ENCODE measurements at regions not wholly inside any gene's neighbourhood (a gene's known extent, or its start where the extent isn't known, plus 50 kb on each side); places are given as distances from the start of the nearest gene placed in this dataset.

DNA sequence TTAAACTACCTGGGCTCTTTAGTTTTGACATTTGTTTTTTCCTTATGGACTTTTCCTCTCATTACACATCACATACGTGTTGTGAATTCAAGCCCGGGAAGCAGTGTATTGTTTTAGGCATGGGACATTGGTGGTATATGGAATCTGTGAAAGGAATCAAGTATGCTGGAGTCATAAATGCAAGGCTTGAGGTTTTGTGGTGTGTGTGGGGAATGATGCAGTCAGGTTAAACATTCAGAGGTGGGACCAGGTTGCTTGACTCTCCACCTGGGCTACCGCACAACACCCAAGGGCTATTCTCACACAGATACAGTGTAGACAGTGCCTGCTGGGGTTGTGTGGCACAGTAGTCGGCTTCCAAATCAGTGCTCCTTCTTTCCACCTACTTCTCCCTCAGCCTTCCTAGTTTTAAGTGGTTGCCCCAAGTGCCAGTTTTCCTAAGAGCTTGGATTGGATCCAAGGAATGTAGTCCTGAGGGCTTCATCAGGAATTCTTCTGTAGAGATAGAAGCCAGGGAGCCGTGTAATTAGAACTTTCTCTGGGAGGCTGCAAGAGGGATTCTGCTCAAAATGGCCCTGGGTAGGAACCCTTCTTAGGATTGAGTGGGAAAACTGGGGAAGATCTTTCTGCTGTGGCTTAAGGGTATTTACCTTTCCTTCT lies 243.7 kb downstream of the C12orf75 start:
- no peak for DNase-seq (ENCODE audit: low read depth)
- H3K4me3 ChIP-seq (ENCODE audit: low read depth, low read length) = no peak overlapping the region
- TF ChIP-seq, protein P1, sequence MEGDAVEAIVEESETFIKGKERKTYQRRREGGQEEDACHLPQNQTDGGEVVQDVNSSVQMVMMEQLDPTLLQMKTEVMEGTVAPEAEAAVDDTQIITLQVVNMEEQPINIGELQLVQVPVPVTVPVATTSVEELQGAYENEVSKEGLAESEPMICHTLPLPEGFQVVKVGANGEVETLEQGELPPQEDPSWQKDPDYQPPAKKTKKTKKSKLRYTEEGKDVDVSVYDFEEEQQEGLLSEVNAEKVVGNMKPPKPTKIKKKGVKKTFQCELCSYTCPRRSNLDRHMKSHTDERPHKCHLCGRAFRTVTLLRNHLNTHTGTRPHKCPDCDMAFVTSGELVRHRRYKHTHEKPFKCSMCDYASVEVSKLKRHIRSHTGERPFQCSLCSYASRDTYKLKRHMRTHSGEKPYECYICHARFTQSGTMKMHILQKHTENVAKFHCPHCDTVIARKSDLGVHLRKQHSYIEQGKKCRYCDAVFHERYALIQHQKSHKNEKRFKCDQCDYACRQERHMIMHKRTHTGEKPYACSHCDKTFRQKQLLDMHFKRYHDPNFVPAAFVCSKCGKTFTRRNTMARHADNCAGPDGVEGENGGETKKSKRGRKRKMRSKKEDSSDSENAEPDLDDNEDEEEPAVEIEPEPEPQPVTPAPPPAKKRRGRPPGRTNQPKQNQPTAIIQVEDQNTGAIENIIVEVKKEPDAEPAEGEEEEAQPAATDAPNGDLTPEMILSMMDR (conservative IDR thresholded peaks at IDR 0.05; ENCODE audit: low read depth, low read length) = no peak

- TF ChIP-seq, protein P1 (conservative IDR thresholded peaks at IDR 0.05; ENCODE audit: low read depth, low read length) = no peak
- DNase-seq (ENCODE audit: low read depth) = no peak
- no peak overlapping the region for H3K4me3 ChIP-seq (ENCODE audit: low read depth, low read length)
Measured at GRCh38 chr12:105575235-105575634, 244.7 kb downstream of the C12orf75 start.

DNA sequence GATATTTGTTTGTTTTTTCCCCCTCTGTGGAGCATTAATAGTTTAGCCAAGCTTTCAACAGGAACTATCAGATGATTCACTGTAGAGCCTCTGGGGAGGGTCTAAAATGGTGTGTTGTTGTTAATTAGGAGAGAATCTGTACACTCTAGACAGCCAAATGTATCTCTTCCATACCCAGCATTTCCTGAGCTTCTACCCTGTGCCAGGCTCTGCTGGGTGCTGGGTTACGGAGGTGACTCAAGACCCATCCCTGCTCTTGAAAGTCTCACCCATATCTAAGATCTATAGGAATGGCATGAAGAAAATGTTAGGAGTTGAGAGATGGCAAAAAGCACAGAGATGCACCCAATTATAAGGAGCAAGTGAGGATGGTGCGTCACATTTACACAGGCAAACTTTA lies 245.8 kb downstream of the C12orf75 start:
- DNase-seq (ENCODE audit: low read depth) = no peak
- no peak overlapping the region for H3K4me3 ChIP-seq (ENCODE audit: low read depth, low read length)

DNA sequence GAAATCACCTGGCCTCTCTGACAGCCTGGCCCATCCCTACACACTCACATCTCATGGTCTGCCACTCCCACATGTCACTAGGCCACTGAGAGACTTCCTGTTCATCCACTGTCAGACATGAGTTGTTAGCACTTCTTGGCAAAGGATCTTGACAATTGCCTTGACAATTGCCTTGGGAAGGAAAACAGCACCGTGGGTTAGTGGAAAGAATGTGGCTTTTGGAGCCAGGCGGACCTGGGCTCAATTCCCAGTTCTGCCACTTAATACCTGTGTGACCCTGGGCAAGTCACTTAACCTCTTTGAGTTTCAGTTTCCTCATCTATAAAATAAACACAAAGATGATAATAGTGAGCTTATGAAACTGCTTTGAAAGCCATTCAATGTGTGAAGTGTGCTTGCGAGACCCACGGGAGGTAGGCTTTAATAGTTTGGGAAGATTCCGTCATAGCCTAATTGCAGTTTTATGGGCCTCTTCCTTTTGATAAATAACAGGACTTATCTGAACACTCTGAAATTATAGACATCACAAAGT lies 250.4 kb downstream of the C12orf75 start:
- no peak for DNase-seq (ENCODE audit: low read depth)
- TF ChIP-seq, protein P1 (conservative IDR thresholded peaks at IDR 0.05; ENCODE audit: low read depth, low read length) = no peak

More for the DNA sequence above, 245.8 kb downstream of the C12orf75 start:
- TF ChIP-seq, protein P1 (conservative IDR thresholded peaks at IDR 0.05; ENCODE audit: low read depth, low read length) = no peak

GRCh38 chr12:105581420-105581819 lies 250.9 kb downstream of the C12orf75 start:
- DNase-seq (ENCODE audit: low read depth) = no peak
- TF ChIP-seq, protein P1 (conservative IDR thresholded peaks at IDR 0.05; ENCODE audit: low read depth, low read length) = no peak
- H3K4me3 ChIP-seq (ENCODE audit: low read depth, low read length) = no peak overlapping the region

More for the DNA sequence above, 250.4 kb downstream of the C12orf75 start:
- H3K4me3 ChIP-seq (ENCODE audit: low read depth, low read length) = no peak overlapping the region

GRCh38 chr12:105585107-105585506 lies 254.6 kb downstream of the C12orf75 start:
- TF ChIP-seq, protein P1 (conservative IDR thresholded peaks at IDR 0.05; ENCODE audit: low read depth, low read length) = no peak
- DNase-seq (ENCODE audit: low read depth) = no peak
- no peak overlapping the region for H3K4me3 ChIP-seq (ENCODE audit: low read depth, low read length)

- TF ChIP-seq, protein P1 (conservative IDR thresholded peaks at IDR 0.05; ENCODE audit: low read depth, low read length) = no peak
- no peak overlapping the region for H3K4me3 ChIP-seq (ENCODE audit: low read depth, low read length)
- no peak for DNase-seq (ENCODE audit: low read depth)
Measured at GRCh38 chr12:105587237-105587636, 256.7 kb downstream of the C12orf75 start.
